ENCODE measurements at regions not wholly inside any gene's neighbourhood (a gene's known extent, or its start where the extent isn't known, plus 50 kb on each side); places are given as distances from the start of the nearest gene placed in this dataset.

DNA sequence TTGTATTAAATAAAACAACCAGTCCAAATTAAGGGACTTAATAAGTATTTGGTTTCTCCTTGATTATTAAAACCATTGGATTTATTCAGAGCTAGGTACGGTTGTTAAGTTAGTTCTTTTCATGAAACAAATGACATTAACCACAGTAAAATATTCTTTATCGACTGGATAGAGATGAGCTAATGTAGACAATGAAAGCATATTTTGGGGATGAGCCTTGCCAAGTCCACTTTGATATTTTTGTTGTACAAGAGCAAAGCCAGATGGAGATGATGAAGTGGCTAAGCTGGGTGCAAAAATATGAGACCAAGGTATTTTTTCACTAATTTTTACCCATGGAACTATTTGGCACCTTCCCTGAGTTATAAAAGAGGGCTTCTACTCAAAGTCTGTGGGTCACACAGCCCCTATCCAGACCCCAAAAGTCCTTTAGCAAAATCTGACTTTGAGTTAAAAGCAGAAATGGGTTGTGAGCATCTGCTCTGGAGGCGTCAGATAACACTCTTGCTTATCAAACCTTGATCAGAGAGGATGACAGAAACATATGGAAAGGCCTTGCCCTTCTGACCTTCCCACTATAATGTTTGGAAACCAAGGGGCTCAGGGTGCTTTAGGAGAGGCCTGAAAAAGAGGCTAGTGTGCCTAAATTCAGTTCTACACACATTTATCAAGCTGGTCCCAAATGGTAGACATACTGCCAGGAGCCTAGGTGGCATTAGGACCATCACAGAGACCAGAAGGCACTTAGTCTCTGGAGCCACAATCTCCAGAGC, 456.8 kb downstream of the MTX2 start:
- Histone ChIP-seq H3K36me3 (no peaks in the 10 kb centered on the region), H3K27me3 (no peaks in the 10 kb centered on the region), H3K4me1 (peaks cover 0 to 27% (median 12%) of the 10 kb centered on the region in 9 donors), H3K9me3 (no peaks in the 10 kb centered on the region), H3K4me3 (no peak overlapping the region), H3K27ac (no peak overlapping the region)
- DNase-seq: no peak
- WGBS, 2 donors: 86 to 88% methylated on average over 3 of the region's 3 CpGs
- intact Hi-C loops (cut with DNase I): no loop called here
- ATAC-seq: no peak
- TF ChIP-seq, protein P1, sequence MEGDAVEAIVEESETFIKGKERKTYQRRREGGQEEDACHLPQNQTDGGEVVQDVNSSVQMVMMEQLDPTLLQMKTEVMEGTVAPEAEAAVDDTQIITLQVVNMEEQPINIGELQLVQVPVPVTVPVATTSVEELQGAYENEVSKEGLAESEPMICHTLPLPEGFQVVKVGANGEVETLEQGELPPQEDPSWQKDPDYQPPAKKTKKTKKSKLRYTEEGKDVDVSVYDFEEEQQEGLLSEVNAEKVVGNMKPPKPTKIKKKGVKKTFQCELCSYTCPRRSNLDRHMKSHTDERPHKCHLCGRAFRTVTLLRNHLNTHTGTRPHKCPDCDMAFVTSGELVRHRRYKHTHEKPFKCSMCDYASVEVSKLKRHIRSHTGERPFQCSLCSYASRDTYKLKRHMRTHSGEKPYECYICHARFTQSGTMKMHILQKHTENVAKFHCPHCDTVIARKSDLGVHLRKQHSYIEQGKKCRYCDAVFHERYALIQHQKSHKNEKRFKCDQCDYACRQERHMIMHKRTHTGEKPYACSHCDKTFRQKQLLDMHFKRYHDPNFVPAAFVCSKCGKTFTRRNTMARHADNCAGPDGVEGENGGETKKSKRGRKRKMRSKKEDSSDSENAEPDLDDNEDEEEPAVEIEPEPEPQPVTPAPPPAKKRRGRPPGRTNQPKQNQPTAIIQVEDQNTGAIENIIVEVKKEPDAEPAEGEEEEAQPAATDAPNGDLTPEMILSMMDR (IDR thresholded peaks at IDR 0.05): no peak

DNA sequence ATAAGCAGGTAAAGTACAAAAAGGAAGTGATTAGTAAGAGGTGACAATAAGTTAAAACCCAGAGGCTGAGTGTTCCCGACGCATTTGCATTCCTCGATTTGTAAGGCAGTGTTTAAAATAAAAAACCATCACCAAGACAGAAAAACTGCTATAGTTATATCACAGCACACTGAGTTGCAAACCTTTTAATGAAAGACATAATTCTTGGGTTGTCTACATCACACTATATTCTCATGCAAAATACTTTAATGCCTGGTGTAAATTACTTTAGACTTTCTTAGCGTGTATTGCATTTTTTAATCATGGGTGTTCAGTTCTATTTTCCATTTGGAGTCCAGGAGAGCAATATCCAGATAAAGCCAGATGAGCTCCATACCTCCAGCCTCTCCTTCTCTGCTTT, 458.5 kb downstream of the MTX2 start:
- Histone ChIP-seq H3K9me3 (no peaks in the 10 kb centered on the region), H3K4me3 (no peak overlapping the region), H3K4me1 (peaks cover 0 to 27% (median 12%) of the 10 kb centered on the region in 9 donors), H3K27ac (no peak overlapping the region), H3K27me3 (no peaks in the 10 kb centered on the region), H3K36me3 (no peaks in the 10 kb centered on the region)
- TF ChIP-seq, protein P1 (IDR thresholded peaks at IDR 0.05): no peak
- intact Hi-C loops (cut with DNase I): no loop called here
- DNase-seq (no peak), ATAC-seq (no peak)
- 91 to 92% methylated on average over 4 of the region's 4 CpGs for WGBS, 2 donors

DNA sequence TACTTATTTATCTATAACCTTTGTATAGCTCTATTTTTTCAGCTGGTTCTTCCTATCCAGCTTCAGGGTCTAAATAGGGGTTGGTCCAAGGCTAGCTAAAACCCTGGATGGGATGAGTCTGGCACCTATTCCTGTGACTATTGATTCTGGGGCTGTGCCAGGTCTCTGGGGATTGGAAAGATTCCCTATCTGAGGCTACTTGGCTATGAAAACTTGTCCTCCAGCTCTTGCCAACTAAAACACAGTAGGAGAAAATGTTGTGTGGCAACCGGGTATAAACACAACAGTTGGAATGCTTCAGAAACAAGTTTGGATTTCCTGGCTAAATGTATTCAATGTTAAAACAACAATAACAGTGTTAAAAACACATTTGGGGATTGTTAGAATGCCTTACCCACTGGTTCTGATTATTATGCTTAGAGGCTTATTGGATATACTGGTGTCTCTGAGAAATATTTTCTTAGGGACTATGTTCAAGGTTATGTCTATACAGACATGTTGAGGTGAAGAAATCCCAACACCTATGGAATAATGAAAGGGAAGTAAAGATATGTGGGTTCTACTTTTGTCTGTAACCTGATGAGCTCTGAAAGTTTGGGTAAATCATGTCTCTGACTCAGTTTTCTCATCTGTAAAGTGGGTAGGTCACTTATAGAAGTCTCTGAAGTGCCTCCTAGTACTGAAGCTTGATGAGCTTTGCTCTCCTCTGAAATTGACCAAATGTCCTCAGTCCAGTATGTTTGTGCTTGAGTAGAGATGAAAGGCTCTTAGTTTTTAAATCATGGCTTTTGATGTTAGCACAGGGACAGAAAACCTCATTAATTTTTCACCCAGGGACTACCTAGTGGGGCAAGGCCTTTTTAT, 460.7 kb downstream of the MTX2 start:
- WGBS, 2 donors: 3 to 9% methylated on average over 1 of the region's 1 CpG
- Histone ChIP-seq H3K4me3 (no peak overlapping the region), H3K27ac (peak overlapping the region in 2 of 10 donors; percentile 28 to 34), H3K9me3 (no peaks in the 10 kb centered on the region), H3K4me1 (peaks cover 0 to 27% (median 12%) of the 10 kb centered on the region in 9 donors), H3K36me3 (no peaks in the 10 kb centered on the region), H3K27me3 (no peaks in the 10 kb centered on the region)
- intact Hi-C loops (cut with DNase I): no loop called here
- ATAC-seq (peak; percentile 62 to 86 (median 81)), DNase-seq (peak; percentile 17 to 71)
- TF ChIP-seq, protein P1 (IDR thresholded peaks at IDR 0.05): no peak

DNA sequence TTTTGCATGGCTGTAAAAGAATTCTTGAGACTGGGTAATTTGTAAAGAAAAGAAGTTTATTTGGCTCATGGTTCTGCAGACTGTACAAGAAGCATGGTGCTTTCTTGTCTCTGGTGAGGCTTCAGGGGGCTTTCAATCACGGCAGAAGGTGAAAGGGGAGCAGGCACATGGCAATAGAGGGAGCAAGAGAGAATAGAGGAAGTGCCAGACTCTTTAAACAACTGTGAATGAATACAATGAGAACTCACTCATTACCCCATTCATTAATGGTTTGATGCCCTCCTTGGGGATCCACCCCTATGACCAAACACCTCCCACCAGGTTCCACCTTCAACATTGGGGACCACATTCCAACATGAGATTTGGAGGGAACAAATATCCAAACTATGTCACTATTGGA, 463.5 kb downstream of the MTX2 start:
- H3K27ac ChIP-seq: no peak overlapping the region
- TF ChIP-seq, protein P1 (IDR thresholded peaks at IDR 0.05): no peak
- ATAC-seq: no peak
- no peak overlapping the region for H3K4me3 ChIP-seq
- WGBS, 2 donors: 67 to 80% methylated on average over 1 of the region's 1 CpG
- no peaks in the 10 kb centered on the region for H3K27me3 ChIP-seq
- intact Hi-C loops (cut with DNase I): no loop called here
- no peaks in the 10 kb centered on the region for H3K36me3 ChIP-seq
- no peak for DNase-seq
- H3K4me1 ChIP-seq: peaks cover 0 to 27% (median 12%) of the 10 kb centered on the region in 9 donors
- H3K9me3 ChIP-seq: no peaks in the 10 kb centered on the region

Data from heart right ventricle (tissue), 16 donors.